ENCODE measurements at regions not wholly inside any gene's neighbourhood (a gene's known extent, or its start where the extent isn't known, plus 50 kb on each side); places are given as distances from the start of the nearest gene placed in this dataset.

DNA sequence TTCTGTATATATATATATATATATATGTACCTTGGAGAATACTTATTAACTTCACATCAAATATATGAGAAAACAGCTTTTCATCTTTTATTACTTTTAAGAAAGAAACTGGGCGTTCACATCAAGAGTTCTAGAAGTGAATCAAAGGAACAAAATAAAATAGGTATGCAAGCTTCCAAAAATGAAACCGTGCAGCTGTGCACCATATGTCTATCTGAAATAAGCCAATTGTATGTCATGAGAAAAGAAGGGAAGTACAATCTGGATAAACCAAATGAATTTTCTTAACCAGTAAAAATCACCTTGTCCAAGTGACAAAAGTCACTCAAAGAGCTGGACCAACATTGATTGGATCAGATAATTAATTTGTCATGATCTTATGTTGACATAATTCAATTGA lies 405.4 kb upstream of the TECRL start:
- TF ChIP-seq, protein P1, sequence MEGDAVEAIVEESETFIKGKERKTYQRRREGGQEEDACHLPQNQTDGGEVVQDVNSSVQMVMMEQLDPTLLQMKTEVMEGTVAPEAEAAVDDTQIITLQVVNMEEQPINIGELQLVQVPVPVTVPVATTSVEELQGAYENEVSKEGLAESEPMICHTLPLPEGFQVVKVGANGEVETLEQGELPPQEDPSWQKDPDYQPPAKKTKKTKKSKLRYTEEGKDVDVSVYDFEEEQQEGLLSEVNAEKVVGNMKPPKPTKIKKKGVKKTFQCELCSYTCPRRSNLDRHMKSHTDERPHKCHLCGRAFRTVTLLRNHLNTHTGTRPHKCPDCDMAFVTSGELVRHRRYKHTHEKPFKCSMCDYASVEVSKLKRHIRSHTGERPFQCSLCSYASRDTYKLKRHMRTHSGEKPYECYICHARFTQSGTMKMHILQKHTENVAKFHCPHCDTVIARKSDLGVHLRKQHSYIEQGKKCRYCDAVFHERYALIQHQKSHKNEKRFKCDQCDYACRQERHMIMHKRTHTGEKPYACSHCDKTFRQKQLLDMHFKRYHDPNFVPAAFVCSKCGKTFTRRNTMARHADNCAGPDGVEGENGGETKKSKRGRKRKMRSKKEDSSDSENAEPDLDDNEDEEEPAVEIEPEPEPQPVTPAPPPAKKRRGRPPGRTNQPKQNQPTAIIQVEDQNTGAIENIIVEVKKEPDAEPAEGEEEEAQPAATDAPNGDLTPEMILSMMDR (IDR thresholded peaks at IDR 0.05; ENCODE audit: borderline replicate concordance, extremely low read depth, low read length, poor library complexity, severe bottlenecking) = no peak
- no peak for TF ChIP-seq EZH2 (IDR thresholded peaks at IDR 0.05; ENCODE audit: borderline replicate concordance, low read depth, low read length, severe bottlenecking)
